IMR-90 (cell line): ENCODE measurements at regions not wholly inside any gene's neighbourhood (a gene's known extent, or its start where the extent isn't known, plus 50 kb on each side); places are given as distances from the start of the nearest gene placed in this dataset.

ENCODE experiments used
- BHLHE40 ChIP-seq: fragments of 150-350 bp; IDR thresholded peaks from 2 replicates; pipeline ENCODE4 v1.6.1; 2016; ENCODE audit warnings: mild to moderate bottlenecking, low read depth, low read length
- CEBPB ChIP-seq: IDR thresholded peaks from 2 replicates; pipeline ENCODE4 v1.6.1; 2012; ENCODE audit warnings: low read depth, low read length, improper control_type of control experiment
- CTCF ChIP-seq: conservative IDR thresholded peaks from 2 replicates; pipeline ENCODE4 v1.5.1; 2012; ENCODE audit warnings: mild to moderate bottlenecking, low read depth, low read length, improper control_type of control experiment
- ELK1 ChIP-seq: fragments of 150-350 bp; IDR thresholded peaks from 2 replicates; pipeline ENCODE4 v1.6.1; 2016; ENCODE audit warnings: low read depth, mild to moderate bottlenecking, low read length, moderate library complexity, borderline replicate concordance
- MAFK ChIP-seq: IDR thresholded peaks from 2 replicates; pipeline ENCODE4 v1.6.1; 2012; ENCODE audit warnings: low read depth, low read length, improper control_type of control experiment
- MXI1 ChIP-seq: IDR thresholded peaks from 2 replicates; pipeline ENCODE4 v1.6.1; 2012; ENCODE audit warnings: low read depth, mild to moderate bottlenecking, low read length, moderate library complexity, borderline replicate concordance
- NFE2L2 ChIP-seq: fragments of 150-350 bp; IDR thresholded peaks from 2 replicates; pipeline ENCODE4 v1.6.1; 2016; ENCODE audit warnings: low read depth, mild to moderate bottlenecking, low read length
- POLR2A ChIP-seq: IDR thresholded peaks from 2 replicates; pipeline ENCODE4 v1.6.1; 2012; ENCODE audit warnings: mild to moderate bottlenecking, low read depth, low read length
- RAD21 ChIP-seq: IDR thresholded peaks from 2 replicates; pipeline ENCODE4 v1.6.1; 2012; ENCODE audit warnings: low read length, improper control_type of control experiment
- RCOR1 ChIP-seq: IDR thresholded peaks from 2 replicates; pipeline ENCODE4 v1.6.1; 2012; ENCODE audit warnings: mild to moderate bottlenecking, low read length, improper control_type of control experiment; ENCODE audit not compliant: insufficient replicate concordance
- RFX5 ChIP-seq: IDR thresholded peaks from 2 replicates; pipeline ENCODE4 v1.8.0; 2012; ENCODE audit warnings: low read depth, mild to moderate bottlenecking, low read length, moderate library complexity
- SMC3 ChIP-seq: fragments of 150-350 bp; IDR thresholded peaks from 2 replicates; pipeline ENCODE4 v1.6.1; 2016; ENCODE audit warnings: low read depth, mild to moderate bottlenecking, antibody characterized with exemption, low read length, moderate library complexity
- USF2 ChIP-seq: fragments of 150-350 bp; IDR thresholded peaks from 2 replicates; pipeline ENCODE4 v1.6.1; 2017; ENCODE audit warnings: mild to moderate bottlenecking, antibody characterized with exemption, low read length, low read depth

- TF ChIP-seq CTCF = no peak
- TF ChIP-seq SMC3 = no peak
- no peak for TF ChIP-seq CEBPB
- TF ChIP-seq RFX5 = no peak
- no peak for TF ChIP-seq MAFK
- TF ChIP-seq RCOR1 = no peak
- TF ChIP-seq MXI1 = no peak
- TF ChIP-seq POLR2A = no peak
- TF ChIP-seq RAD21 = no peak
- TF ChIP-seq ELK1 = no peak
- no peak for TF ChIP-seq USF2
- TF ChIP-seq BHLHE40 = no peak
- no peak for TF ChIP-seq NFE2L2
Observed at GRCh38 chr5:169496878-169497277, 86.7 kb upstream of the SPDL1 start.
